GM13976 (cell line): ENCODE measurements at regions not wholly inside any gene's neighbourhood (a gene's known extent, or its start where the extent isn't known, plus 50 kb on each side); places are given as distances from the start of the nearest gene placed in this dataset.

Experiments
- DNase-seq: peaks from one replicate; pipeline ENCODE4 v3.0.0; 2012; ENCODE audit warnings: low spot score
- in situ Hi-C: fragments of 300-500 bp; cut with MboI; formaldehyde crosslinking; loops from one replicate; pipeline ENCODE4 v1.12.0; 2022; ENCODE audit warnings: low sequenced_read_pairs, mixed read lengths, inconsistent platforms; ENCODE audit not compliant: unreplicated experiment
- TF ChIP-seq, protein P1 (sequence below): IDR thresholded peaks from 2 replicates; pipeline ENCODE4 v1.5.1; 2012; ENCODE audit warnings: borderline replicate concordance, mild to moderate bottlenecking; ENCODE audit not compliant: insufficient read depth; ENCODE audit errors: extremely low read depth, missing control alignments, control extremely low read depth

DNA sequence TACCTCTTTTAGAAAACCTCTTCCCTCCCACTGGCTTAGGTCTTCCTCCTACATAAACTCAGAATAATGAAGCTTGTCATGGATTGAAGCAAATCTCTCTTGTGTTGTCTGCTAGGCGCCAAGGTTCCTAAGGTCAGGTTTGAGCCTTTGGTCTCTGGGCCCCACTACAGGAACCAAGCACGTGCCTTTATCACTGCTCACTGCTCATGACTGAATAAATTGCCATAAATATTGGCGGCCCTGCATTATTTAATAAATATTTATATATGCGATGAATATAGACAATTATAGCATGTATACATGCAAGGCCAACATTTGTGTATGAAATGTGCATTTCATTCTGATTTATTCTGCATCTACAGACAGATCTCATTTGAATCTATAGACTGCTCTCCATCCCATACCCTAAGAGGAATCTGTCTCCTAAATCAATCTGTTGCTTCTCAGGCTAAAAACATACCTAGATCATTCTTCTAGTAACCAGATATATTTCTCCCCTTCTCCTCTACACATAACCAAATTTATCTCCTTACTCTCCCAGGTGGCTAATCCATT lies 1717.6 kb upstream of the TENM3 start:
- in situ Hi-C loops, result no loop called here
- DNase-seq, result no peak
- TF ChIP-seq, protein P1, sequence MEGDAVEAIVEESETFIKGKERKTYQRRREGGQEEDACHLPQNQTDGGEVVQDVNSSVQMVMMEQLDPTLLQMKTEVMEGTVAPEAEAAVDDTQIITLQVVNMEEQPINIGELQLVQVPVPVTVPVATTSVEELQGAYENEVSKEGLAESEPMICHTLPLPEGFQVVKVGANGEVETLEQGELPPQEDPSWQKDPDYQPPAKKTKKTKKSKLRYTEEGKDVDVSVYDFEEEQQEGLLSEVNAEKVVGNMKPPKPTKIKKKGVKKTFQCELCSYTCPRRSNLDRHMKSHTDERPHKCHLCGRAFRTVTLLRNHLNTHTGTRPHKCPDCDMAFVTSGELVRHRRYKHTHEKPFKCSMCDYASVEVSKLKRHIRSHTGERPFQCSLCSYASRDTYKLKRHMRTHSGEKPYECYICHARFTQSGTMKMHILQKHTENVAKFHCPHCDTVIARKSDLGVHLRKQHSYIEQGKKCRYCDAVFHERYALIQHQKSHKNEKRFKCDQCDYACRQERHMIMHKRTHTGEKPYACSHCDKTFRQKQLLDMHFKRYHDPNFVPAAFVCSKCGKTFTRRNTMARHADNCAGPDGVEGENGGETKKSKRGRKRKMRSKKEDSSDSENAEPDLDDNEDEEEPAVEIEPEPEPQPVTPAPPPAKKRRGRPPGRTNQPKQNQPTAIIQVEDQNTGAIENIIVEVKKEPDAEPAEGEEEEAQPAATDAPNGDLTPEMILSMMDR, result no peak

GRCh38 chr4:180528003-180528402 lies 1715.2 kb upstream of the TENM3 start:
- TF ChIP-seq, protein P1, result no peak
- DNase-seq, result no peak
- in situ Hi-C loops, result no loop called here

DNA sequence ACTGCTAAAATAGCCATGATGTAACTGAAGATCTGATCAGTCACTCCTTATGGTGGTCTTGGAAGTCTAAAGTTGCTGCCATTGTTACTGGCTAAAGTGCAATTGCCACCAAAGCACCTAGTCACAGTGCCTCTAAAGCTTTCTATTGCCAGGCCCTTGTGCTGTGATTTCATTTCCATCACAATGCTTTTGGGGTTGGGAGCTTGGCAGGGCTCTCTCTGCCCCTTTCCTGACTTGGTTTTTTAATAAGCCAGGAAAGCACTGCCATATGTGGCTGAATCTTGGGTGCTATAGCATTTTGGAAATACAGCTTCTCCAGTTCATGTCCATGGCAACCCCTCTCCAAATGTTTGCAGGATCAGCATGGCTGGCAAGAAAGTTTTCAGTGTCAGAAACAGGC lies 1712.4 kb upstream of the TENM3 start:
- TF ChIP-seq, protein P1, result no peak
- DNase-seq, result no peak
- in situ Hi-C loops, result no loop called here

DNA sequence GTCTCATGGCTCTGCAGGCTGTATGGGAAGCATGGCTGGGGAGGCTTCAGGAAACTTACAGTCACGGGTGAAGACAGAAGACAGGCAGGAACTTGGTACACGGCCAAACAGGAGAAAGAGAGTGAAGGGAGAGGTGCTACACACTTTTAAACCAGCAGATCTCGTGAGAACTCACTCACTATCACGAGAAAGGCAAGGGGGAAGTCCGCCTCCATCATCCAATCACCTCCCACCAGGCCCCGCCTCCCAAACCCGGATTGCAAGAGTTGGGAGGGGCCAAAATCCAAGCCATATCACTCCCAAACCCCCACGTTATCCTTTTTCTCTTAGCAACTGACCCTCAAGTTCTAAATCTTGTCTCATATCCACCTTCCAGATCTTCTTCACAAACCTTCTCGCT lies 1710.5 kb upstream of the TENM3 start:
- TF ChIP-seq, protein P1, result no peak
- in situ Hi-C loops, result no loop called here
- DNase-seq, result no peak

- in situ Hi-C loops, result no loop called here
- TF ChIP-seq, protein P1, result no peak
- no peak for DNase-seq
Measured at GRCh38 chr4:180538384-180539057, 1704.7 kb upstream of the TENM3 start.

- no peak for DNase-seq
- in situ Hi-C loops, result no loop called here
- TF ChIP-seq, protein P1, result no peak
Measured at GRCh38 chr4:180539284-180539683, 1703.9 kb upstream of the TENM3 start.

GRCh38 chr4:180541678-180542077 lies 1701.5 kb upstream of the TENM3 start:
- TF ChIP-seq, protein P1, result no peak
- in situ Hi-C loops, result no loop called here
- DNase-seq, result no peak
